Spleen (tissue), 7 donors: ENCODE measurements at regions not wholly inside any gene's neighbourhood (a gene's known extent, or its start where the extent isn't known, plus 50 kb on each side); places are given as distances from the start of the nearest gene placed in this dataset.

Experiments used
- CTCF ChIP-seq, 11 experiments: fragments of 200-600 bp in 7 of 11; fragments of 450-650 bp in 4 of 11; sonication (generic) in 4 of 11; IDR thresholded peaks in 8 of 11; conservative IDR thresholded peaks in 3 of 11; 1 replicate in 7 of 11; 2 replicates in 4 of 11; pipeline versions ENCODE4 v1.4.0 to v1.8.0; 2016 to 2021; ENCODE audit warnings: antibody characterized with exemption in 11 of 11, inconsistent platforms in 4 of 11, mild to moderate bottlenecking in 1 of 11
- POLR2A ChIP-seq, 3 donors: fragments of 450-650 bp; IDR thresholded peaks; one replicate each; pipeline ENCODE4 v1.5.1; 2017; ENCODE audit warnings: antibody characterized with exemption in 3 of 3, mild to moderate bottlenecking in 1 of 3
- POLR2AphosphoS5 ChIP-seq, 3 donors: sonication (generic); formaldehyde crosslinking; IDR thresholded peaks; one replicate each; pipeline ENCODE4 v1.5.1; 2017; ENCODE audit warnings: antibody characterized with exemption in 3 of 3
- donor health status: DM: no; HTN: no; CAD: no; lungs with moderate emphysema.
- donor health status: DM: no; HTN: no; CAD: no.
- donor health status: DM: no; HTN: no; CAD: no.

GRCh38 chr6:155850408-155850841 lies 394.8 kb upstream of the NOX3 start:
- no peak for TF ChIP-seq CTCF (IDR thresholded peaks at IDR 0.05 in 8 of 11, conservative IDR thresholded peaks at IDR 0.05 in 3 of 11)
- no peak for TF ChIP-seq POLR2A (IDR thresholded peaks at IDR 0.05)
- TF ChIP-seq POLR2AphosphoS5 (IDR thresholded peaks at IDR 0.05), result no peak
